PC-9 (cell line): ENCODE measurements at regions not wholly inside any gene's neighbourhood (a gene's known extent, or its start where the extent isn't known, plus 50 kb on each side); places are given as distances from the start of the nearest gene placed in this dataset.

Experiments used
- BruUV-seq: library from RNA; stranded (reverse); fragments of 400-500 nt; replicated peaks from 2 replicates; lab custom pipeline; 2021; lab: Mats Ljungman, UMichigan
- CTCF ChIA-PET: fragments of 300-600 bp; sonication (Branson Sonifier 250); formaldehyde crosslinking; loops from one replicate; lab custom pipeline; 2022; ENCODE audit warnings: antibody characterized with exemption; lab: Charles Lee
- POLR2A ChIA-PET: fragments of 300-600 bp; sonication (Branson Sonifier 250); formaldehyde crosslinking; loops from one replicate; lab custom pipeline; 2022; ENCODE audit warnings: antibody characterized with exemption; ENCODE audit not compliant: unreplicated experiment; lab: Charles Lee
- DNase-seq, 2 experiments: peaks; one replicate each; pipeline versions ENCODE4 v3.0.0 to v3.0.0-alpha.2; 2015 to 2022; ENCODE audit warnings: mixed read lengths in 1 of 2
- H2AFZ ChIP-seq: fragments of 200-600 bp; sonication (generic); 2 replicates; pipeline ENCODE4 v1.8.1; 2017; ENCODE audit warnings: antibody characterized with exemption
- H3F3A ChIP-seq: fragments of 200-600 bp; sonication (generic); 2 replicates; pipeline ENCODE4 v1.8.1; 2017; ENCODE audit warnings: antibody characterized with exemption, mild to moderate bottlenecking, low read depth; ENCODE audit not compliant: insufficient read depth
- H3K27ac ChIP-seq: fragments of 200-600 bp; sonication (generic); 2 replicates; pipeline ENCODE4 v1.6.1; 2016; ENCODE audit warnings: mixed run types
- H3K27me3 ChIP-seq: fragments of 200-600 bp; sonication (generic); 2 replicates; pipeline ENCODE4 v1.6.1; 2016; ENCODE audit warnings: low read depth, mixed run types; ENCODE audit not compliant: insufficient read depth
- H3K36me3 ChIP-seq: fragments of 200-600 bp; sonication (generic); 2 replicates; pipeline ENCODE4 v1.6.1; 2016; ENCODE audit warnings: low read depth, mixed run types
- H3K4me1 ChIP-seq: fragments of 200-600 bp; sonication (generic); replicated peaks from 2 replicates; pipeline ENCODE4 v1.6.1; 2016; ENCODE audit warnings: mixed run types; ENCODE audit not compliant: insufficient read depth
- H3K4me2 ChIP-seq: fragments of 200-600 bp; sonication (generic); 2 replicates; pipeline ENCODE4 v1.6.1; 2017; ENCODE audit warnings: mixed run types
- H3K4me3 ChIP-seq: fragments of 200-600 bp; sonication (generic); 2 replicates; pipeline ENCODE4 v1.6.1; 2016; ENCODE audit warnings: mixed run types
- H3K79me2 ChIP-seq: fragments of 200-600 bp; sonication (generic); 2 replicates; pipeline ENCODE4 v1.6.1; 2017; ENCODE audit warnings: low read depth, mixed run types
- H3K9me2 ChIP-seq: fragments of 200-600 bp; sonication (generic); 2 replicates; pipeline ENCODE4 v1.8.1; 2017; ENCODE audit warnings: mild to moderate bottlenecking; ENCODE audit not compliant: insufficient read depth
- H3K9me3 ChIP-seq: fragments of 200-600 bp; sonication (generic); 2 replicates; pipeline ENCODE4 v1.8.1; 2016; ENCODE audit warnings: low read depth; ENCODE audit not compliant: insufficient read depth
- H4K20me1 ChIP-seq: fragments of 200-600 bp; sonication (generic); 2 replicates; pipeline ENCODE4 v1.8.1; 2017; ENCODE audit not compliant: insufficient read depth
- CTCF ChIP-seq: fragments of 200-600 bp; sonication (generic); conservative IDR thresholded peaks from 2 replicates; pipeline ENCODE4 v1.6.1; 2017; ENCODE audit warnings: mixed run types, antibody characterized with exemption, mild to moderate bottlenecking, moderate library complexity
- EZH2 ChIP-seq: fragments of 200-600 bp; sonication (generic); IDR thresholded peaks from 2 replicates; pipeline ENCODE4 v1.8.0; 2017; ENCODE audit warnings: antibody characterized with exemption, low read depth
- intact Hi-C: fragments of 100-400 bp; cut with micrococcal nuclease; formaldehyde crosslinking; loops from one replicate; pipeline ENCODE4 v1.10.0; 2022; ENCODE audit not compliant: unreplicated experiment

GRCh38 chr13:65168026-65168425, 2062.1 kb downstream of the PCDH9 start:
- H3F3A ChIP-seq = no peaks in the 10 kb centered on the region
- intact Hi-C loops = no loop called here
- H3K9me3 ChIP-seq = peaks cover 3% of the 10 kb centered on the region; the same call in 1 of the 2 replicates
- CTCF ChIA-PET = no interaction called here
- no peaks in the 10 kb centered on the region for H3K27me3 ChIP-seq
- no peaks in the 10 kb centered on the region for H4K20me1 ChIP-seq
- H3K9me2 ChIP-seq = no peaks in the 10 kb centered on the region
- H2AFZ ChIP-seq = no peak overlapping the region
- no TSS peak for BruUV-seq
- H3K27ac ChIP-seq = no peak overlapping the region
- no peaks in the 10 kb centered on the region for H3K79me2 ChIP-seq
- POLR2A ChIA-PET = interaction anchor here (0.6 kb wide), 1 partner anchor 9 kb away, joined by 20 read pairs; no protein-coding TSS in a partner anchor
- DNase-seq = no peak
- no peak overlapping the region for H3K4me3 ChIP-seq
- no peaks in the 10 kb centered on the region for H3K36me3 ChIP-seq
- no peak overlapping the region for H3K4me2 ChIP-seq
- TF ChIP-seq EZH2 = no peak
- no peak for TF ChIP-seq CTCF
- H3K4me1 ChIP-seq = no peaks in the 10 kb centered on the region

GRCh38 chr13:65166675-65167074, 2063.5 kb downstream of the PCDH9 start:
- Histone ChIP-seq H3K4me1 (no peaks in the 10 kb centered on the region), H3K27ac (no peak overlapping the region), H3K36me3 (no peaks in the 10 kb centered on the region), H3K4me2 (no peak overlapping the region), H3K27me3 (no peaks in the 10 kb centered on the region), H3K9me2 (no peaks in the 10 kb centered on the region), H3K79me2 (no peaks in the 10 kb centered on the region), H3K4me3 (no peak overlapping the region), H4K20me1 (no peaks in the 10 kb centered on the region), H3K9me3 (peaks cover 3% of the 10 kb centered on the region; the same call in 1 of the 2 replicates), H2AFZ (no peak overlapping the region), H3F3A (no peaks in the 10 kb centered on the region)
- no TSS peak for BruUV-seq
- no peak for TF ChIP-seq EZH2
- TF ChIP-seq CTCF = no peak
- ChIA-PET POLR2A (no interaction called here), CTCF (no interaction called here)
- intact Hi-C loops = no loop called here
- no peak for DNase-seq

GRCh38 chr13:65159803-65160202, 2070.3 kb downstream of the PCDH9 start:
- Histone ChIP-seq H3K36me3 (no peaks in the 10 kb centered on the region), H3K27ac (no peak overlapping the region), H3K9me3 (no peaks in the 10 kb centered on the region), H3K4me1 (no peaks in the 10 kb centered on the region), H3K9me2 (no peaks in the 10 kb centered on the region), H3K79me2 (no peaks in the 10 kb centered on the region), H3K4me3 (no peak overlapping the region), H3K4me2 (no peak overlapping the region), H3K27me3 (no peaks in the 10 kb centered on the region), H2AFZ (no peak overlapping the region; the same call in 1 of the 2 replicates), H4K20me1 (no peaks in the 10 kb centered on the region), H3F3A (no peaks in the 10 kb centered on the region)
- TF ChIP-seq CTCF = no peak
- TF ChIP-seq EZH2 = no peak
- ChIA-PET CTCF (no interaction called here), POLR2A (interaction anchor here (0.5 kb wide), 1 partner anchor 731 kb away, joined by 3 read pairs; no protein-coding TSS in a partner anchor)
- intact Hi-C loops = no loop called here
- BruUV-seq = no TSS peak
- no peak for DNase-seq
